ENCODE measurements at regions not wholly inside any gene's neighbourhood (a gene's known extent, or its start where the extent isn't known, plus 50 kb on each side); places are given as distances from the start of the nearest gene placed in this dataset.
A peak's percentile ranks its signal among the peaks of the same experiment; 100 is the strongest.

GRCh38 chr1:25018110-25018735 is 88.1 kb upstream of the RUNX3 start:
- Histone ChIP-seq H2AFZ (replicated peaks; ENCODE audit: low read length, poor library complexity) (peak overlapping the region; percentile 68), H3K18ac (ENCODE audit: low read depth, low read length) (peak overlapping the region; percentile 39), H2AK5ac (ENCODE audit: low read depth, low read length) (peak overlapping the region; percentile 65), H3K27ac (ENCODE audit: insufficient read depth, low read length) (no peak overlapping the region; the same call in 1 of the 2 replicates), H2BK5ac (ENCODE audit: low read depth, low read length, poor library complexity, severe bottlenecking) (no peak overlapping the region), H3K4me1 (ENCODE audit: control insufficient read depth, insufficient read depth, low read length) (peaks cover 22% of the 10 kb centered on the region), H2BK120ac (ENCODE audit: low read depth, low read length) (peak overlapping the region; percentile 86), H3K9ac (ENCODE audit: low read depth, low read length) (no peak overlapping the region), H2BK20ac (ENCODE audit: low read depth, low read length) (peak overlapping the region; percentile 78), H4K20me1 (ENCODE audit: insufficient read depth, low read length) (no peaks in the 10 kb centered on the region; the same call in 1 of the 2 replicates), H3K14ac (replicated peaks; ENCODE audit: low read depth, low read length) (peak overlapping the region; percentile 83; the same call in 1 of the 2 replicates), H2BK15ac (ENCODE audit: low read depth, low read length) (peak overlapping the region; percentile 77; the same call in 2 of the 3 replicates), H3K4me2 (ENCODE audit: low read depth, low read length) (no peak overlapping the region), H4K5ac (ENCODE audit: low read depth, low read length) (peak overlapping the region; percentile 9; the same call in 1 of the 2 replicates), H2AK9ac (replicated peaks; ENCODE audit: low read depth, low read length, poor library complexity) (no peak overlapping the region), H4K91ac (ENCODE audit: insufficient read depth, low read depth, low read length) (peak overlapping the region; percentile 66; the same call in 1 of the 2 replicates), H3K56ac (ENCODE audit: extremely low read depth, insufficient read depth, low read length) (no peak overlapping the region), H3K36me3 (ENCODE audit: control insufficient read depth, insufficient read depth, low read length) (no peaks in the 10 kb centered on the region), H3K9me3 (ENCODE audit: control insufficient read depth, insufficient read depth, low read length) (no peaks in the 10 kb centered on the region), H3K27me3 (ENCODE audit: control insufficient read depth, insufficient read depth, low read length) (no peaks in the 10 kb centered on the region; the same call in 1 of the 2 replicates), H3K9me1 (ENCODE audit: insufficient read depth, low read length) (peaks cover 19% of the 10 kb centered on the region), H3K23ac (ENCODE audit: low read depth, low read length) (peak overlapping the region; percentile 65), H3K4me3 (ENCODE audit: insufficient read depth, low read depth, low read length) (no peak overlapping the region), H4K8ac (ENCODE audit: low read depth in 2 of 2, low read length in 2 of 2) (peak overlapping the region; percentile 48 to 65; a peak in 2 of 4 replicates), H3K79me1 (ENCODE audit: low read depth in 1 of 2, low read length in 2 of 2) (peaks cover 0 to 4% of the 10 kb centered on the region in 2 experiments; a peak in 1 of 4 replicates), H3K4ac (ENCODE audit: low read depth, low read length) (peak overlapping the region; percentile 78)
- dilution Hi-C loops (cut with HindIII; ENCODE audit: low sequenced_read_pairs, unreplicated experiment) = no loop called here
- TF ChIP-seq POLR2A (IDR thresholded peaks at IDR 0.05; ENCODE audit: low read depth, low read length) (no peak), CHD1 (IDR thresholded peaks at IDR 0.05; ENCODE audit: low read depth, low read length) (no peak), ELK1 (IDR thresholded peaks at IDR 0.05; ENCODE audit: borderline replicate concordance, low read depth, low read length) (no peak), MXI1 (IDR thresholded peaks at IDR 0.05; ENCODE audit: borderline replicate concordance, low read depth, low read length) (no peak)
- intact Hi-C loops (cut with micrococcal nuclease) = no loop called here
- DNase-seq (no peak), ATAC-seq (ENCODE audit: low read depth) (no peak)
- WGBS, 2 experiments (ENCODE audit: extremely low coverage in 2 of 2, insufficient read length in 1 of 2) = no CpG with 5 or more reads among the region's 7 CpGs
- POLR2A ChIA-PET (ENCODE audit: unreplicated experiment) = no interaction called here
- in situ Hi-C loops (cut with MboI; ENCODE audit: low sequenced_read_pairs) = no loop called here
- CTCF ChIA-PET = no interaction called here
- no TSS peak for BruUV-seq (replicated peaks)

Data from IMR-90 (cell line).